ENCODE measurements at regions not wholly inside any gene's neighbourhood (a gene's known extent, or its start where the extent isn't known, plus 50 kb on each side); places are given as distances from the start of the nearest gene placed in this dataset.

DNA sequence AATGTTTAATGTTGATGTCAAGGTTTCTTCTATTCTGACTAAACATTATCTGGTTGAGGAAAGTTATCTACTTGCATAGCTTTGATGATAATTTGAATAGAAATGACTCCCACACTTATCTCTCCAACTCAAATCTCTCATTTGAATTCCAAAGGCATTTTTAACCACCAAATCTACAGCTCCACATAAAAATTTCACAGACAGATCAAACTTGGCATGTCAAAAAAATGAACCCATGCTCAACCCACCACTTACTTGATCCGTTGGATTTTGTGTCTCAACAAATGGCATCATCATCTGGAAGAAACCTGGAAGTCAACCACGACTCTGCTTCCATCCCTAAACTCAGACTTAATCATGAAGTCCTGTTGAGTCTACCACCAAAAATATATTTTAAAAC lies 1050.4 kb downstream of the EFNB2 start:
- Mint-ChIP-seq H3K4me1 (no peaks in the 10 kb centered on the region), H3K27me3 (ENCODE audit: low read depth in 3 of 3) (peaks cover 0 to 5% (median 0%) of the 10 kb centered on the region in 3 donors), H3K27ac (no peak overlapping the region), H3K36me3 (no peaks in the 10 kb centered on the region), H3K9me3 (peaks cover 0 to 10% (median 6%) of the 10 kb centered on the region in 6 donors), H3K4me3 (no peak overlapping the region)
- DNase-seq: no peak

DNA sequence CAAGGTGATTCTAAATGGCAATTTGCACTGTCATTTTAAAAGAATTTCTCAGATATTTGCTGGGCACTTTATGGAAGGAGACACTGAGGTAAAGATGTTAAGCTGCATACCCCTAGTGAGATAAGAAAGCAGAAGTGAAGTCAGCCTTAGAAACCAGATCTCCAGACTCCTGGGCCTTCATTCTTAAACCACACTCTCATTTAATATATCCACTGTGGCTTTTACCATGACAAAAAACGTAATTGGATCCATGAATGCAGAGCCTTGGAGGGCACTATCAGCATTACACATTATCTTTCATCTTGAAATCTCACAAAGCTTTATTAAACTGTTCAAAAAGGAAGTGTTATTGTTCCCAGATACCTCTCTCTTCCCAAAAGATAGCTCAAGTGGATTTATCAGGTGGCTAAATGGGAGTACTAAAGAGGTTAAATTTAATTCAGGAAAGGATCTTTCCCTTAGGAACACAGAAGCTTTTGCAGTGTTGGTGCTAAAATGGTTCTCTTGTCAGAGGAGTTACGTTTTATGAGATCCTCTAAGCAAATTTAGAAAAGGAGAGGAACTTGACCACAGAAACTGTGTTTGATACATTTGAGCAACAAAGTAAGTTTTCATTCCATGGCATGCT lies 1060.4 kb downstream of the EFNB2 start:
- Mint-ChIP-seq H3K27me3 (ENCODE audit: low read depth in 3 of 3) (peaks cover 0 to 3% (median 0%) of the 10 kb centered on the region in 3 donors), H3K4me1 (no peaks in the 10 kb centered on the region), H3K27ac (no peak overlapping the region), H3K4me3 (no peak overlapping the region), H3K9me3 (peaks cover 0 to 6% (median under 1%) of the 10 kb centered on the region in 6 donors), H3K36me3 (no peaks in the 10 kb centered on the region)
- DNase-seq: no peak

DNA sequence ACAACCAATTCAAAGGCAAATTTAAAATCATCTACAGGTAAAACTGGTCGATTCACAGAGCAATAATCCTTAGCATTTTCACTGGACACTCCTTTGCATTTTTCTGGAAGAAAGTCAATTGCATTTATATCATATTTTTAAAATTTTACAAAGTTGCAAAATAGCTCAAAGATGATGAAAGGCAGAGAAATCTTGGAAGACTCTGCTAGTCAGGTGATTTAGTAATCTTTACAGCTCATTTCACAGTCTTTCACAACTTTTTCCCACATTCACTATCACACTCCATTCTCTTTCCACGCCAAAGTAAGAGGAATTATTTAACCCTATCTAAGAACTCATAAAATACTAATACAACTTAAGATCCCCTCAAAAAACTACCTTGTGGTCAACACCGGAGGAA lies 1063.8 kb downstream of the EFNB2 start:
- no peak for DNase-seq
- H3K4me3 Mint-ChIP-seq: no peak overlapping the region
- H3K27ac Mint-ChIP-seq: no peak overlapping the region
- H3K36me3 Mint-ChIP-seq: no peaks in the 10 kb centered on the region
- H3K27me3 Mint-ChIP-seq (ENCODE audit: low read depth in 3 of 3): peaks cover 0 to 3% (median 0%) of the 10 kb centered on the region in 3 donors
- no peaks in the 10 kb centered on the region for H3K4me1 Mint-ChIP-seq
- peaks cover 0 to 5% (median 0%) of the 10 kb centered on the region in 6 donors for H3K9me3 Mint-ChIP-seq

DNA sequence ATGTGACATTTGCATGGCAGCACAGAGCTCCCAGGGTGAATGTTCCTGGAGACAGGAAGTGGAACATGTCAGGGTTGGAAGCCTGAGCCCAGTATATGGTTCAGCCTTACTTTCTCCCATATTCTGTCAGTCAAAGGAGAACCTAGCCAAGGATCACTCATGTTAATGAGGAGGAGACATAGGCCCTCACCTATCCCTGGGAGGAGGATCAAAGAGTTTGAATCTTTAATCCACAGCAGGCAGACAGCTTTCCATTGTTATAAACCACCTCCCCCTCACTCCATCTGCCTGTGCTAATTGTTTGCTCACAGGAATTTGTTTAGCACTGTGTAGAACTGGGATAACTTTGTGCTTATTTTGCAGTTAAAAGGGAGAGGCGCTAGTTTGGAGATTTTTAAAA lies 1069.1 kb downstream of the EFNB2 start:
- Mint-ChIP-seq H3K9me3 (peaks cover 0 to 5% (median under 1%) of the 10 kb centered on the region in 6 donors), H3K36me3 (no peaks in the 10 kb centered on the region), H3K27me3 (ENCODE audit: low read depth in 3 of 3) (peaks cover 0 to 2% (median 0%) of the 10 kb centered on the region in 3 donors), H3K27ac (no peak overlapping the region), H3K4me1 (no peaks in the 10 kb centered on the region), H3K4me3 (no peak overlapping the region)
- no peak for DNase-seq

DNA sequence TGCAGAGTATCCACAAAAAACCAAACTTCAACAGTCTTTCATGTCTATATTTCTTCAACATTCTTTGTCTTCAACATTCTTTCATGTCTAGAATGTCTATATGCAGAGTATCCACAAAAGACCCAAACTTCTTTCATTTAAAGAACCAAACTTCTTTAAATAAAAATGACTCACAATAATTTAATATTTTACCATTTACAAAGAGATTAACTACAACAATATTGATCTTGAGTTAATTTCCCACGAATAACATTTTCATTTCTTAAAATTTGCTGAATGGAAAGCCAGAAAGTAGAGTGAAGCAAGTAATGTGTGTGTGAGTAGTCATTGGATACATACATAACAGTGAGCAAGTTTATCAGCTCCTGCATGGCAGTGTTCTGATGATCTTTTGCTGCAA lies 1069.7 kb downstream of the EFNB2 start, which contains the start of gene DAOA:
Gene DAOA (plus strand): TSS at position 301 of the 400 bp plus-strand sequence.
- H3K36me3 Mint-ChIP-seq: no peaks in the 10 kb centered on the region
- H3K4me3 Mint-ChIP-seq: no peak within 1 kb of the TSS
- H3K4me1 Mint-ChIP-seq: no peaks in the 10 kb centered on the region
- no peak for DNase-seq
- no peak within 1 kb of the TSS for H3K27ac Mint-ChIP-seq
- H3K9me3 Mint-ChIP-seq: peaks cover 0 to 5% (median under 1%) of the 10 kb centered on the region in 6 donors
- H3K27me3 Mint-ChIP-seq (ENCODE audit: low read depth in 3 of 3): peaks cover 0 to 2% (median 0%) of the 10 kb centered on the region in 3 donors

DNA sequence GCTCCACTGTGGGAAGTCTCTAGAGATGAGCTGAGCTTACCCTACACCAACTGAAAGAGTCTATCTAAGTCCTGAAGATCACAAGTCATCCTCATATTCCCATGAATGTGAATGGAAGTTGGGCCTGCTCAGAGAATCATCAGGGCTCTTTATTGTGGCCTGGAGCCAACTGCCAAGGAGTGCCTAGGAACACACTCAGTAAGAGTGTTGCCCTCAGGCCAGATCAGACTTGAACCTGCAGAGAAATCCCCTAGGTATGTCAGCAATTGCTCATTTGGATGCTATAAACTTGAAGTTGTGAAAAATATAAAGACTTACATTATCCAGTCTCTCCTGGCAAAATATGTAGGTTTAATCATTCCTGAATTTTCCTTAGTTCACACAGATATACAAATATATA lies 1070.2 kb downstream of the EFNB2 start:
- H3K4me3 Mint-ChIP-seq: no peak overlapping the region
- DNase-seq: no peak
- no peak overlapping the region for H3K27ac Mint-ChIP-seq
- peaks cover 0 to 9% (median under 1%) of the 10 kb centered on the region in 6 donors for H3K9me3 Mint-ChIP-seq
- no peaks in the 10 kb centered on the region for H3K4me1 Mint-ChIP-seq
- peaks cover 0 to 2% (median 0%) of the 10 kb centered on the region in 3 donors for H3K27me3 Mint-ChIP-seq (ENCODE audit: low read depth in 3 of 3)
- no peaks in the 10 kb centered on the region for H3K36me3 Mint-ChIP-seq

DNA sequence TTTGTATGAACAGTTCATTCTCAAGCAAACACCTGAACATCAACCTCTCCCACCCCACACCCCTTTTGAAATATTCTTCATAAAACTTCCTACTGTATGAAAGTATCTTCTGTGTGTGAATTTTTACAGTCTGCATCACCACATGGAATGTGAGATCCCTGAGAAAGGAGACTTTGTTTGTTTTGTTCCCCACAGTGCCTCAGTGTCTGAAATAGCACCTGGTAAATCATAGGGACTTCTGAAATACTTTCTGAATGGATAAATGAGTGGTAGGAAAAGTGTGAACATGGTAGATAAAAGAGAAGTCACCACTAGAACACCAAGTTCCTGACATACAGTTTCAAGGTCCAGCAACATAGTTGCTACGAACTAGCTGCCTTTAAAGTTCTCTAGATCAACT lies 1071.2 kb downstream of the EFNB2 start:
- no peaks in the 10 kb centered on the region for H3K36me3 Mint-ChIP-seq
- peaks cover 0 to 12% (median under 1%) of the 10 kb centered on the region in 6 donors for H3K9me3 Mint-ChIP-seq

DNA sequence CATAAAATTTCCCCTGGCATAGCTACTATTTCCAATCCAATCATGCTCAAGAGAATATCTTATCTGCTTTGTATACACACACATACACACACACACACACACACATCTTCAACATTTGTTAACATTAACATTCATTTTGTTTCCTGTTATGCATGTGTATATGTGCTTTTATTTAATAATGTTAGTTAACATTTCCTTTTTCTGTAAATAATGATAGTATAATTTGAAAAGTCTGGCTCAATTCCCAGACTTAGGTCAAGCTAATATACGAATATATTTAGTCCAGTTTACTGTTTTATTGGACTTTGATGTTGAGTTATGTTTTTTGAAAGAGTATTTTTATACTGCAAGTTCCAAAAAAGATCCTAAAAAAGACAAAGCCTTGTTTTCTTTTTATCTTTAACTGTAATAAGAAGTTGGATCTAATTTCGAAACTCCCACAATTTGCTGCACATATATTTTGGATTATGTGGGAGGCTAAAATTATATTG lies 1072.4 kb downstream of the EFNB2 start:
- Mint-ChIP-seq H3K27ac (no peak overlapping the region), H3K4me3 (no peak overlapping the region), H3K9me3 (peaks cover 0 to 11% (median under 1%) of the 10 kb centered on the region in 6 donors), H3K27me3 (ENCODE audit: low read depth in 3 of 3) (peaks cover 0 to 2% (median 0%) of the 10 kb centered on the region in 3 donors), H3K36me3 (no peaks in the 10 kb centered on the region), H3K4me1 (no peaks in the 10 kb centered on the region)
- DNase-seq: no peak

More for the DNA sequence above, 1071.2 kb downstream of the EFNB2 start:
- DNase-seq: no peak
- Mint-ChIP-seq H3K4me3 (no peak overlapping the region), H3K4me1 (no peaks in the 10 kb centered on the region), H3K27me3 (ENCODE audit: low read depth in 3 of 3) (peaks cover 0 to 2% (median 0%) of the 10 kb centered on the region in 3 donors), H3K27ac (no peak overlapping the region)

DNA sequence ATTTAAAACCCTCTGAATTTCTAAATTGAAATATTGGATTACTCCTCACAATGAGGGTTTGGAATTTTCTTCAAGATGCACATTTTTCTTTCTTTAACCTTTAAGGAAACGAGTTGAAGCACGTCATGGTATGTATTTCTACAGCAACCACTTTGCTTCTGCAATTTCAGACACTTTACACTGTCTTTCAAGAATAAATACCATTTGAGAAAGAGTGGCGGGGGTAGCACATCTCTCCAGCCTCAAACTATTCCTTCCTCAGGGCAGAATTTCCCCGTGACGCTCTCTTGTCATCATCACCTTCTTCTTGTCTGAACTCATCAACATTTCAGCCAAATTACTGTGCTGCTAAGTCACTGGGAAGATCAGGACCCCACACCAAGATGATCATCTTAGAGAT lies 1073.4 kb downstream of the EFNB2 start:
- no peak for DNase-seq
- Mint-ChIP-seq H3K9me3 (peaks cover 0 to 11% (median 2%) of the 10 kb centered on the region in 6 donors), H3K36me3 (no peaks in the 10 kb centered on the region), H3K27me3 (ENCODE audit: low read depth in 3 of 3) (peaks cover 0 to 2% (median 0%) of the 10 kb centered on the region in 3 donors), H3K27ac (no peak overlapping the region), H3K4me3 (no peak overlapping the region), H3K4me1 (no peaks in the 10 kb centered on the region)

DNA sequence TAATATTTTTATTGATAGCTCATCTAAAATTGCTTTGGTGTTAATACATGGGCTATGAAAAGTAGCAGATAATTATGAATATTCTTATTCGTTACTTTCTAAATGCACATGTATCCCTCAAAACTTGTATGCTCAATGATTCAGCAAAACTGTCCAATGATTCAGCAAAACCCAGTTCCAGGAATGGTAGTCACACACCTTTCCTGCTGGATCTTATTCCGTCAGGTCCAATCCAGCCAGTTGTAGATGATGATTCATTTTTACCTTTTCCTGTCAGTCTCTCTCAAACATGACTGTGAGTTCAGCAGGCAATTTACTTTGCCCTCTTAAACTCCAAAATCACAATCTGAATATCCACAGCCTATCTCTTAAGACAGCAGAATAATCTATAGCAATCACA lies 1082.6 kb downstream of the EFNB2 start:
- Mint-ChIP-seq H3K9me3 (peaks cover 0 to 16% (median 5%) of the 10 kb centered on the region in 6 donors), H3K4me3 (no peak overlapping the region), H3K27ac (no peak overlapping the region), H3K27me3 (ENCODE audit: low read depth in 3 of 3) (no peaks in the 10 kb centered on the region), H3K36me3 (peaks cover 0 to 4% (median 0%) of the 10 kb centered on the region in 3 donors), H3K4me1 (no peaks in the 10 kb centered on the region)
- no peak for DNase-seq

DNA sequence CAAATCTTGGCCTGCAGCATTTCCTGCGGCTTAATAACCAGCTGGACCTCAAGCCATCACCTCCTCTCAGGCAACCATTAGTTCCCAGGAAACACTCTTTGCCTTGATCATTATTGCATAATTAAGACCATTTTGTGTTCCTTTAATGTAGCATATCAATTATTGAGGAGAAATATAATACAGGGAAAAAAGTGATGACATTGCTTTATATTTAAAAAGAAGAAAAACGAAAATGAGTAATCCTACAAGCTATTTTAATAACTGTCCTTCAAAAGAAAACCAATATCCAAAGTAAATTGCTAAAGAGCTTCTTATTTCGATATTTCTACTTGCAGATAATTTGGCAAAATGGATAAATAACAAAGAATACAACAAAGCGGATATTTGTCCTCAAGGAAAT lies 1084.7 kb downstream of the EFNB2 start:
- DNase-seq: no peak
- H3K4me3 Mint-ChIP-seq: no peak overlapping the region
- peaks cover 4 to 12% of the 10 kb centered on the region in 2 donors for H3K4me1 Mint-ChIP-seq
- H3K36me3 Mint-ChIP-seq: peaks cover 0 to 3% (median 0%) of the 10 kb centered on the region in 3 donors
- H3K27me3 Mint-ChIP-seq (ENCODE audit: low read depth in 3 of 3): no peaks in the 10 kb centered on the region
- peaks cover 0 to 12% (median 4%) of the 10 kb centered on the region in 6 donors for H3K9me3 Mint-ChIP-seq
- H3K27ac Mint-ChIP-seq: no peak overlapping the region

DNA sequence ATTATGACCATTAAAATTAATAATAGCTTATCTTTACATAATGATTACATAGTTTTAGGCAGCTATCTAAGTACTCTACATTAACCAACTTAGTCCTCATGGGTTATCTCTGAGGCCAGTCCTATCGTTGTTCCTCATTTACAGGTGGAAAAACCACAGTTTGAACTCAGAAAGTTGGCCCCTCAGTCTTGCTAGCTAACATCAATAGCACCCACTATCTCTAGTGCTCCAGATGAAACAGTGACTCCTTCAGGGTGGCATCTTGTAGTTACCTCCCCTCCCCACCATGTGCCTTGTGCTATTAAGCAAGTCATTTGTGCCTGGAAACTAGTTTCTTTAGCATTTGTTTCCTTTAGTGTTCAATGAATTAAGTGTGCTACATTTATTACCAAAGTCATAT lies 1086.7 kb downstream of the EFNB2 start:
- no peaks in the 10 kb centered on the region for H3K36me3 Mint-ChIP-seq
- H3K4me1 Mint-ChIP-seq: peaks cover 5 to 18% of the 10 kb centered on the region in 2 donors
- no peak overlapping the region for H3K27ac Mint-ChIP-seq
- H3K27me3 Mint-ChIP-seq (ENCODE audit: low read depth in 3 of 3): no peaks in the 10 kb centered on the region
- no peak overlapping the region for H3K4me3 Mint-ChIP-seq
- H3K9me3 Mint-ChIP-seq: peaks cover 0 to 4% (median 2%) of the 10 kb centered on the region in 6 donors
- no peak for DNase-seq

DNA sequence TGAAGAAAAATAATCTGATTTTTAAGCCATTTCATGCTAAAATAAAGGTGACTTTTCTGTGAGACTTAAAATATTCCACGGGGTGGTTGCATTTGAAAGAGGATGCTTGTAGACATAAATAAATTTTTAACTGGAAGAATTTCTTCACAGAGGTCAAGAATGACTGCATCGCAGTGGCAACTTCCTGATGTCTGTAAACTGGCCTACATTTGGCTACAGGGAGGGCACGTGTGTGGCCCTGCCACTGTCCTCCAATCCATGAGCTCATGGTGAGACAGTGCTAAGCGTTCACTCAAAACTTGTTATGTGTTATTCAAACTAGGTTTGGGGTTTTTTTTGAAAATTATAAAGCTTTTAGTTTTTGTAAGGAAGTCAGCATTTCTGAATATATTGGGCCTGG lies 1089.3 kb downstream of the EFNB2 start:
- Mint-ChIP-seq H3K9me3 (peaks cover 0 to under 1% (median 0%) of the 10 kb centered on the region in 6 donors), H3K27me3 (ENCODE audit: low read depth in 3 of 3) (no peaks in the 10 kb centered on the region), H3K36me3 (no peaks in the 10 kb centered on the region), H3K4me3 (peak overlapping the region; percentile 30 to 76 (median 63)), H3K4me1 (peaks cover 5 to 18% of the 10 kb centered on the region in 2 donors), H3K27ac (peak overlapping the region; percentile 13 to 88 (median 56))
- no peak for DNase-seq

DNA sequence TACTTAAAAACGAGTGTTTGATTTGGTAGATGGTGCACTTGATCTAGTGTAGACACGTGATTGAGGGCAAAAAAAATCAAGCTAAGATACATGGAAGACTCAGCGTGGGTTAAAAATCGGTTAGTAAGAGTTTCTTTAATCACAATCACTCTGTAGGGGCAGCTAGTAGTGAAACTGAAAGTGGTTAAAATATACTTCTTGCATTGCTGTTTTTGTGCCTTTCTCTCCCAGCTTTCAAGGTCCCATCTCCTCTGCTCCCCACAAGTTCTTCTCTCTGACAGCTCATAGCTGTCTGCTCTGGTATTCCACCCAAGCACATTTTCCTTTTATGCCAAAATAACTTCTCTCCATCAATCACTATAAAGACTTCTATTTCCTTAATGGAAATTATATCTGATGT lies 1089.7 kb downstream of the EFNB2 start:
- no peaks in the 10 kb centered on the region for H3K9me3 Mint-ChIP-seq
- no peaks in the 10 kb centered on the region for H3K27me3 Mint-ChIP-seq (ENCODE audit: low read depth in 3 of 3)
- peak in 2 of 3 donors; percentile 4 to 15 for DNase-seq
- peaks cover 5 to 18% of the 10 kb centered on the region in 2 donors for H3K4me1 Mint-ChIP-seq
- peak overlapping the region; percentile 13 to 88 (median 56) for H3K27ac Mint-ChIP-seq
- peak overlapping the region; percentile 30 to 76 (median 63) for H3K4me3 Mint-ChIP-seq
- H3K36me3 Mint-ChIP-seq: no peaks in the 10 kb centered on the region
